Activated T-helper 1 cell treated with anti-CD3 and anti-CD28 coated beads, Interleukin-12 subunit alpha, Interleukin-12 subunit beta, Interleukin-2, Interleukin-4 antibody, amounts not matched to agents 30 ng/mL and 10 ng/mL and 1 ng/mL, durations not matched to agents 14 hours and 24 hours and 36 hours (primary cell): ENCODE measurements at regions not wholly inside any gene's neighbourhood (a gene's known extent, or its start where the extent isn't known, plus 50 kb on each side); places are given as distances from the start of the nearest gene placed in this dataset.

Source experiments
- DNase-seq: peaks from one replicate; pipeline ENCODE4 v3.0.0; 2021; ENCODE audit warnings: low spot score
- H3K27ac Mint-ChIP-seq: one replicate; pipeline ENCODE4 v1.8.0; 2021; ENCODE audit warnings: mild to moderate bottlenecking, mixed read lengths
- H3K27me3 Mint-ChIP-seq: one replicate; pipeline ENCODE4 v1.8.0; 2022; ENCODE audit warnings: mild to moderate bottlenecking, moderate library complexity, mixed read lengths; ENCODE audit not compliant: insufficient read depth
- H3K36me3 Mint-ChIP-seq: one replicate; pipeline ENCODE4 v1.8.0; 2021; ENCODE audit warnings: low read depth, mixed read lengths
- H3K4me1 Mint-ChIP-seq: one replicate; pipeline ENCODE4 v1.8.0; 2021; ENCODE audit warnings: low read depth, mixed read lengths
- H3K4me3 Mint-ChIP-seq: one replicate; pipeline ENCODE4 v1.8.0; 2021; ENCODE audit warnings: mild to moderate bottlenecking, moderate library complexity, mixed read lengths
- H3K9me3 Mint-ChIP-seq: one replicate; pipeline ENCODE4 v1.8.0; 2021; ENCODE audit warnings: mixed read lengths
- intact Hi-C: fragments of 100-400 bp; cut with micrococcal nuclease; formaldehyde crosslinking; loops from one replicate; pipeline ENCODE4 v1.15.1; 2024

DNA sequence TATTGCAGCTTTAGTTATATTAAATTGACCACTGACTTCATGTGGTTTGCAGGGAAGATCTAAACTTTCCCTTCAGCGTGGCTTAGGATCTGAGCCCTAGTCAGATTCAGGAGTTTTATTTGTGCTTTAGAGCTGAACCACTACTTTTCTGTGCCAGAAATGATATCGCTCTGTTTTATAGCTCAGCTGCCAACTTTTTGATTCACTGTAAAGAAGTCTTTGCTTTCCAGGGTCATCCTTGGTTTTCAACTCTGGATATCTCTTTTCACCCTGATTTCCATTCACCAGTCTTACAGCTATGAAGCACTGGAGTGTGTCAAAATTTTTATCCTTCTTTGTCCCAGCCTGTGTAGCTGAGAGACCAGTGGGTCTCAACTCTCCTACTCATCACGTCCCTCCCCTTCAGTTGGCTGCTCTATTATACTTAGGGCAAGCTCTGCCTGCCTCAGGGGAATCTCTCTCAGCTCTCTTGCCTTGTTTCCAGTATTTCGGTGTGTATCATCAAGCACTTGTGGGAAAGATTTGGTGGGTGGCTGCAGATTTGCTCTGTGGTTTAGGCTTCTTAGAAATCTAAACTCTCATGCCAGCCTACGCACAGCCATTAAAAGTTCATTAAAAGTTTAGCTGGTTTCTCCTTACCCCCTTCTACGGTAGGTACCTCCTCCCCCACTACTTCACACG is 425.5 kb downstream of the TENT5A start:
- Mint-ChIP-seq H3K4me3 (no peak overlapping the region), H3K36me3 (no peaks in the 10 kb centered on the region), H3K27ac (no peak overlapping the region), H3K4me1 (no peaks in the 10 kb centered on the region), H3K9me3 (no peaks in the 10 kb centered on the region), H3K27me3 (no peaks in the 10 kb centered on the region)
- intact Hi-C loops: no loop called here
- DNase-seq: no peak

DNA sequence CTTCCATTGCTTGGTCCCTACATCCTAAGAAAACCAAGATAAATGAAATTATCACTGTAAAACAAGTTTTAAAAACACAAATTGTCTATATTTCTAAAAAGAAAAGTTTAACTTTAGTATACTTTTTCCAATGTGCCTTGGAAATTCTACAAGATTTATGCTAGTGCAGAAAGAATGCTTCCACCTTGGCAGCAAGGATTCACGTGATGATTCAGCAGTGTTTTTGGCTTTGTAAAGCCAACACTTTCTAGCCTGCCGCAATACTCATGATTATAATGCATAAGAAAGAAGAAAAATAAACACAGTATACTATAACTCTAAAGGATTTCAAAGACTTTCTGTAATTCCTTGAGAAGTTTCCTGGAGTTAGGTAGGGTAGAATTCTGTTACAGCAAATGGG is 442.7 kb downstream of the TENT5A start:
- no peak overlapping the region for H3K4me3 Mint-ChIP-seq
- no peaks in the 10 kb centered on the region for H3K9me3 Mint-ChIP-seq
- intact Hi-C loops: no loop called here
- DNase-seq: no peak
- H3K4me1 Mint-ChIP-seq: no peaks in the 10 kb centered on the region
- H3K36me3 Mint-ChIP-seq: no peaks in the 10 kb centered on the region
- H3K27ac Mint-ChIP-seq: no peak overlapping the region
- H3K27me3 Mint-ChIP-seq: no peaks in the 10 kb centered on the region

DNA sequence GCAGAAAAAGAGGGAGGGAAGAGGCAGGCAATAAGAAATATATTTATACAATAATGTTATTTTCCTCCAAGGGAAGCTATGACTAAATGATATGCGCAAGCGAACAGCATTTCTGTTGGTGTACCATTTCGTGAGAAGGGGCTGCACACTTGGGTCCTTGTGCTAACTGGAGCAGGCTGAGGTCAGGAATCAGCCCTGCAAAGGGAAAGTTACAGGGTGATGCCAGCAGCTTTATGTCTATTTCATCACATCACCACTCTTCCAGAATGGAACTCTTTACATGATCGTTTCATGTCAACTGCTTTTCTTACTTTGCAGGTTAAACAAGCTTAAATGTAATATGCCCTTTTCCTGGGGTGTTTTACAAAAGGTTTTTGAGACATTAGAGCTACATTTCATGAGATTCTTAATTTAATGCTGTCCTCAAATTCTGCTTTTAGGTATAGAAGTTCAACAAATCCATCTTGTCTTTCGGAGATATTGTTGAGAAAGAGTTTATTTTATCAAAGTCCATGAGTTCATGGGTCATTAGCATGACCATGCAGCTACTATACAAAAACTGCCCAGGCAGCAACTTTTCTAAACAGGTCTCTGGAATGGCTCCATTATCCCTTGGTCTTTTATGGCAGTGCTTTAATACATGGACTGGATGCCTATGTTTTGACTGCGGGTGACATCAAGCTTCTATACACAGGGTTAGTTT is 443.8 kb downstream of the TENT5A start:
- Mint-ChIP-seq H3K4me1 (no peaks in the 10 kb centered on the region), H3K27ac (no peak overlapping the region), H3K36me3 (no peaks in the 10 kb centered on the region), H3K27me3 (no peaks in the 10 kb centered on the region), H3K9me3 (no peaks in the 10 kb centered on the region), H3K4me3 (no peak overlapping the region)
- DNase-seq: no peak
- intact Hi-C loops: no loop called here

DNA sequence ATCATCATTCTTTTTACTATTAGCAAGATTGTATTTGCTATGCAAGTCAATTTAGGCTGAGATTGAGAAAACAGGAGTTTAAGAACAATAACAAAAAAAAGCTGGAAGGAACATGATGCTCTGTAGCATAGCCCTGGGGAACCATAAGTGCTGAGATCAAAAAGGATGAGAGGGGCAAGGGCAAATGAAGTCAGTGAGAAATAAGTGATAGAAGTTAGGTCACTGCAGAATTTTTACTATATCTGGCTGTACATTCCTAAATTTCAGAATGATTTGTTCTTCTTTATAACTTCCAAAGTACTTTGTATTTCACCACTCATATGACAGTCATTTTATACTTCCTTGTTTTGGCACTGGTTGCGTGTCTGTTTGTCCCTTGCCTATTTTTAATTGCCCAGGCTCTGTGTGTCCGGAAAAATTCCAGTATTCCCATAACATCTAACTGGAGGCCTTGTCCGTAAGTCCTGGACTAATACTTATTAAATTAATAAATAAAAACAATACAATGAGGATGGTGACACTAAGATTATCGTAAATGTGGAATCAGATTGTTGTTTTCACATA is 444.7 kb downstream of the TENT5A start:
- Mint-ChIP-seq H3K9me3 (no peaks in the 10 kb centered on the region), H3K4me1 (no peaks in the 10 kb centered on the region), H3K4me3 (no peak overlapping the region), H3K27ac (no peak overlapping the region), H3K27me3 (no peaks in the 10 kb centered on the region), H3K36me3 (no peaks in the 10 kb centered on the region)
- intact Hi-C loops: no loop called here
- no peak for DNase-seq

DNA sequence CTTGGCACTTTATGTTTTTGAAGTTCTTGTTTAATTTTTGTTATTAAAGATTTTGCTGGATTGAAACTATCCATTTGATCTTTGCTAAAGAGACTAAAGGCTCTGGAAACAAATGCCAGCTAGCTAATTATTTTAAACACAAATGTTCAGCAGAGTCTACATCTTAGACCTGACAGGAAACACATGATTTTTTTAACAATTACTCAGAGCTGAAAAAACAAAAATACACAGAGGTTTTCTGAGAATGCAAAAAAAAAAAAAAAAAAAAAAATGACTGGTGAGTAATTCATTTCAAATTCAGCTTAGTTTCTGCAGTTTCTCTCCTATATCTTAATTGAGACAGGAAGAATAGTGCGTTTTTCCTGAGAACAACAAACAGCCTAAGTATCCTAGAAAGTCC is 448.0 kb downstream of the TENT5A start:
- no peaks in the 10 kb centered on the region for H3K9me3 Mint-ChIP-seq
- H3K4me3 Mint-ChIP-seq: no peak overlapping the region
- no peak for DNase-seq
- no peaks in the 10 kb centered on the region for H3K4me1 Mint-ChIP-seq
- intact Hi-C loops: no loop called here
- H3K27ac Mint-ChIP-seq: no peak overlapping the region
- H3K27me3 Mint-ChIP-seq: no peaks in the 10 kb centered on the region
- H3K36me3 Mint-ChIP-seq: no peaks in the 10 kb centered on the region

DNA sequence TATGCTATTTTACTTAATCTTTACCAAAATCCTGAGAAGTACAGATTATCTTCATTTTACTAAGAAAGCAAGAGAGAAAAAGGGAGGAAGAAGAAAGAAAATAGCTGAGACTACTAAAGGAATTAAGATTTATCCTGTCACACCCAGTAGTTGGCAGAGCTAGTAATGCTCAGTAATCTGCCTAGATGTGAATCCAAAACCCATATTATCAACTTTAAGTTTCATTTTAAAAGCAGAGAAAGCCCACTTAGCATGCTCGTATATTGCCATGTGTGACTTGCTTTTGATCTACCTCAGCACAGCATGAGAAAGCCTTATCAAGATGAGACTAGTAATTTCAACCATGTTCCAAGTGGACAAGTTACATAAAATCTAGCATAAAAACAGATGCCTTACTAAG is 451.5 kb downstream of the TENT5A start:
- no peak for DNase-seq
- Mint-ChIP-seq H3K27me3 (no peaks in the 10 kb centered on the region), H3K27ac (no peak overlapping the region), H3K4me1 (no peaks in the 10 kb centered on the region), H3K9me3 (no peaks in the 10 kb centered on the region), H3K36me3 (no peaks in the 10 kb centered on the region), H3K4me3 (no peak overlapping the region)
- intact Hi-C loops: no loop called here

DNA sequence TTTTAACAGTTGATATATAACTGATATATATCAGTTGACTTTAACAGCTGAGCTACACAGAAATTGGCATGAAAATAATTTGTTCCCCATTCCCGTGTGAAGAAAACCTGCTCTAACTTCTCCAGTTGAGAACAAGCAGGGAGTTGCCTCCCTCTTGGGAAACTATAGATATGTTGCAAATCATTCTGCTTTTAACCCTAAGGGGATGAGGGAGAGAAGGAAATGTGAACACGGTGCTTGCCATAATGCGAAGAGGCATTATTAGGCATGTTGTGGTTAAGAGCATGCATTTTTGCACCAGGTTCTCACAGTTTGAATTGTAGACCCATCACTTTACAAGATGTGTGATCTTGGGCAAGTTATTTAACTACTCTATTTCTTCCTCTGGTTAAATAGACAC is 453.7 kb downstream of the TENT5A start:
- Mint-ChIP-seq H3K36me3 (no peaks in the 10 kb centered on the region), H3K9me3 (no peaks in the 10 kb centered on the region), H3K4me1 (no peaks in the 10 kb centered on the region), H3K27me3 (no peaks in the 10 kb centered on the region), H3K4me3 (no peak overlapping the region), H3K27ac (no peak overlapping the region)
- no peak for DNase-seq
- intact Hi-C loops: no loop called here

DNA sequence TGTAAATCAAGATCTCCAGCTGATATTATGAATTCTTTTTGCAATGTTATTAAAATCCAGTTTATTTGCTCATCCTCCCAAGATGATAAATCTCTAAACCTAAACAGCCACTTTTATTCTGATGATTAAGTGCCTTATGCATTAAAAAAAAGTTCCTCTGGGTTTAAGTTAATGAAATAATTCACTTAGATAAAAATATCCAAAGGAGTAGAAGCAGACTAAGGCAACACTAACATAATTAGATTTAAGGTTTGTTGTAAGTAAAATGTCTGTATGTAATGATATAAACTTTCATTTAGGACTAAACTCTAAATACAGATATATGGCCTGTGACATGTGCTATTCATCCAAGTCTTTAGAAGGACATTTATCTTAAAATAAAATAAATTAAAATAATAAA is 457.2 kb downstream of the TENT5A start:
- Mint-ChIP-seq H3K9me3 (no peaks in the 10 kb centered on the region), H3K4me1 (no peaks in the 10 kb centered on the region), H3K27ac (no peak overlapping the region), H3K36me3 (no peaks in the 10 kb centered on the region), H3K4me3 (no peak overlapping the region), H3K27me3 (no peaks in the 10 kb centered on the region)
- intact Hi-C loops: no loop called here
- no peak for DNase-seq

DNA sequence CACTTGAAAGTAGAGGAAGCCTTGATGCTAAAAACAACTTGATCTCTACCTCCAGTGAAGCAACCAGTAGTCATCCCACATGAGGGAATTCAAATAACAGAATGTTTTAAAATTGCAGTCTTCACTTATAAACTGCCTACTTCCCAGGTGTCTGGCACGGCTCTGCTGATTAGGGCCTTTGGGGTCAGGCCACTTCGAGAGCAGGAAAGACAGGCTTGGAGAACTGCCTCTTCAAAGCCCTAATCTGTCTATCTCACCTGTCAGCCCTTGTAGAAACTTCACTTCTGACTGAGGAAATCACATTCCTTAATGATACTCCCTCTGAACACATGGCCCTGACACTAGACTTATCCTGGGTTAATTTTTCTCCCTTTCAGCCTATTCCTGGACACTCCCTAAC is 458.6 kb downstream of the TENT5A start:
- DNase-seq: no peak
- H3K27ac Mint-ChIP-seq: no peak overlapping the region
- intact Hi-C loops: no loop called here
- H3K4me3 Mint-ChIP-seq: no peak overlapping the region
- no peaks in the 10 kb centered on the region for H3K9me3 Mint-ChIP-seq
- H3K36me3 Mint-ChIP-seq: no peaks in the 10 kb centered on the region
- no peaks in the 10 kb centered on the region for H3K27me3 Mint-ChIP-seq
- H3K4me1 Mint-ChIP-seq: no peaks in the 10 kb centered on the region

DNA sequence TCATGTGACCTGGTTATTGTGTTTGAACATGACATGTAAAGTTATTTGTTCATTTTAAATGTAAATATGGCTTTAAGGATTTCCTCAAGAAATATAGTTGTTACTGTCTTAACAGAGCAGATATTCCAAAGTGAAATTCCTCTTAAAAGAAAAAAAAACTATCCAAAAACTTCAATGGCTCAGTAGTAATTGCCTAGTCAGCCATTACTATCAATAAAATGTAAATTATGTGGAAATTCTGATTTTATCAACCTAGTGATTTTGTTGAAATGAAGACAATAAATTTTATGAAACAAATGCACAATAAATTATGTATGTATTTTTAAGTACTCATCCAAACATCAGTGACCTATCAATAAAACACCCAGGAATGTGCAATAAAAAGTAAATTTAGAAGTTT is 463.3 kb downstream of the TENT5A start:
- no peak overlapping the region for H3K27ac Mint-ChIP-seq
- H3K4me3 Mint-ChIP-seq: no peak overlapping the region
- intact Hi-C loops: no loop called here
- H3K27me3 Mint-ChIP-seq: no peaks in the 10 kb centered on the region
- H3K36me3 Mint-ChIP-seq: no peaks in the 10 kb centered on the region
- H3K4me1 Mint-ChIP-seq: no peaks in the 10 kb centered on the region
- DNase-seq: no peak
- H3K9me3 Mint-ChIP-seq: no peaks in the 10 kb centered on the region

DNA sequence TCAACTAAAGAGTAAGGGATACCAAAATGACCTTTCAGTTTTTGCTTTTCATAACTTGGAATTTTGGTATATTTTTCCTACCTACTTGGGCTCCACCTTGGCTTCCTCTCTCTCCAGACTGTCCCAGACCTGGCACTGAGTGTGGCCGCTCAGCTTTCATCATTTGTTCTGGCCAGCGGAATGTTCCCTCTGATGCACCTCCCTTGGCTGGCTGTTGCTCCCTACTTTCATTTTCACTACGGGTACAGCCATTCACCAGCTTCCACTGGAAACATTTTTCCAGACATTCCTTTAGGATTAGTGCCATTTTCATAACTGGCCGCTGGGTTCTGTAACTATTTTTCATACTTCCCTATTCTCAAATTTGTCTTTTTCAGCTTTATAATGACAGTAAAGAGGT is 487.4 kb downstream of the TENT5A start:
- Mint-ChIP-seq H3K27me3 (no peaks in the 10 kb centered on the region), H3K9me3 (peaks cover 3% of the 10 kb centered on the region)

DNA sequence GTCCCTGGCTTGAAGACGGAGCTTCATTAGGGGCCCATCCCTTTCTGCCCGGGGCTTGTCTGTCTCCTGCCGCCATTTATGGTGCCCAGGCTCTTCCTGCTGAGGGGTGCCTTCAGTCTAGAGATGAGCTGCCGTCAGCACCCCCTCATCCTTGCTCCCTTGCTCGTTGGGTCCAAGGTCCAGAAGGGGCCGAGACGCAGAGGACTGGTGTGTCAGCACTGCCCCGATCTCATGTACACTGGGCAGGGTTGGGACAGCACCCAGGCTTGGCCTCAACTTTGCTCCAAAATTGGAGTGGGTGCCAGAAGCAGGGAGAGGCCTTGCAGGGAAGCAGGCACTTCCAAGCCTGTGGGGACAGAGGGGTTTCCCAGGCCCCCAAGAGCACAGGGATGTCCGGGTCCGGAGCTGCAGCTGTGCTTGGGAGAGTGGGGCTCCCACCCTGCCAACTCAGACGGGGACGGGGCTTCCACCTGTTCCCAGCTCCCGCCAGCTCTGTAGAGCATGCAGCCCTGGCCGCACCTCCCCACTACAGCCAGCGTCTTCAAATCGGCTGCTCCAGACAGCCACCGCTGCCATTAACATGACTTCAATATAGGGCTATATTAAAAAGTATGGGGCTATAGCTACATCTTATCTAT is 488.8 kb downstream of the TENT5A start:
- intact Hi-C loops: no loop called here
- Mint-ChIP-seq H3K36me3 (no peaks in the 10 kb centered on the region), H3K27ac (no peak overlapping the region), H3K27me3 (no peaks in the 10 kb centered on the region), H3K9me3 (peaks cover 3% of the 10 kb centered on the region), H3K4me3 (no peak overlapping the region), H3K4me1 (no peaks in the 10 kb centered on the region)
- DNase-seq: no peak

More for the DNA sequence above, 487.4 kb downstream of the TENT5A start:
- Mint-ChIP-seq H3K27ac (no peak overlapping the region), H3K4me3 (no peak overlapping the region), H3K36me3 (no peaks in the 10 kb centered on the region), H3K4me1 (no peaks in the 10 kb centered on the region)
- intact Hi-C loops: no loop called here
- no peak for DNase-seq

DNA sequence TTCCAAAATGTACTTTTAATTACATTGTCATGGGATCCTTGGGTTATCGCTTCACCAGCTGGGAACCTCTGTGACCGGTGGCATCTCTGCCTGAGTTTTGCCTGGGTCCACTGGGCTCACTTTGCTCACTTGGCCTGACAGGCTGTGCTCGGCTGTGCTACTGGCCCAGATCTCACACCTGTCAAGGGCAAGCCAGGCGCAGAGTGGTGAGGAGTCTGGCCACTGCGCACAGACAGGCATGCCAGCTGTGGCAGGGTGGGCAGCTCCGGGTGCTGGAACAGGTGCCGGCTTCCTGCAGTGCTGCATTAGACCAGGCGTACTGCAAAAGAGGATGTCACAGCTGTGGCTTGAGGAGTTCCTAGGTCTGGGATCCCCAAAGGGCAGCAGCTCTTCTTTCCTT is 489.8 kb downstream of the TENT5A start:
- Mint-ChIP-seq H3K27ac (no peak overlapping the region), H3K4me3 (no peak overlapping the region), H3K27me3 (no peaks in the 10 kb centered on the region), H3K4me1 (no peaks in the 10 kb centered on the region), H3K36me3 (no peaks in the 10 kb centered on the region), H3K9me3 (peaks cover 5% of the 10 kb centered on the region)
- no peak for DNase-seq
- intact Hi-C loops: no loop called here
